GM18505 (cell line): ENCODE measurements at regions not wholly inside any gene's neighbourhood (a gene's known extent, or its start where the extent isn't known, plus 50 kb on each side); places are given as distances from the start of the nearest gene placed in this dataset.

Experiments used
- ATAC-seq: cut with Tn5 transposase; IDR thresholded peaks from one replicate; pipeline ENCODE4 v1.9.1; 2021; ENCODE audit not compliant: unreplicated experiment
- POLR2A ChIP-seq: IDR thresholded peaks from 4 replicates; pipeline ENCODE4 v1.6.1; 2011; ENCODE audit warnings: borderline replicate concordance; ENCODE audit not compliant: insufficient read depth, insufficient read length; ENCODE audit errors: extremely low read depth

DNA sequence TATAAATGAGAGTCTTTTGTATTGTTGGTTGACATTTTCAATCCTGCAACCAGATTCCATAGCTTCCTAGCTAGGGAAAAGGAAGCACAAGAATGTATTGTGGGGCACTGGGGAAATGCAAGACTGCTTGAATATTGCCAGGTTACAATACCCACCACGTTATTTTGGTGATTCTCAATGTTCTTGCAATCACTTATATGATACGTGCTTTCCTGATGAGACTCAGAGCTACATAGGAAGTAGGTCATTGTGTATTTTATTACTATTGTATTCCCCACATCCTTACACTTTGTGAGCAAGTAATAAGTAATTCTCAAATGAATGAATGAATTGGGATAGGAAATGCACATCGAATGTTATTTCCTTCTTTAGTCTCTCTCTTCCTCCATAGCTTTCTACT lies 217.1 kb upstream of the CD180 start:
- ATAC-seq: no peak
- no peak for TF ChIP-seq POLR2A

DNA sequence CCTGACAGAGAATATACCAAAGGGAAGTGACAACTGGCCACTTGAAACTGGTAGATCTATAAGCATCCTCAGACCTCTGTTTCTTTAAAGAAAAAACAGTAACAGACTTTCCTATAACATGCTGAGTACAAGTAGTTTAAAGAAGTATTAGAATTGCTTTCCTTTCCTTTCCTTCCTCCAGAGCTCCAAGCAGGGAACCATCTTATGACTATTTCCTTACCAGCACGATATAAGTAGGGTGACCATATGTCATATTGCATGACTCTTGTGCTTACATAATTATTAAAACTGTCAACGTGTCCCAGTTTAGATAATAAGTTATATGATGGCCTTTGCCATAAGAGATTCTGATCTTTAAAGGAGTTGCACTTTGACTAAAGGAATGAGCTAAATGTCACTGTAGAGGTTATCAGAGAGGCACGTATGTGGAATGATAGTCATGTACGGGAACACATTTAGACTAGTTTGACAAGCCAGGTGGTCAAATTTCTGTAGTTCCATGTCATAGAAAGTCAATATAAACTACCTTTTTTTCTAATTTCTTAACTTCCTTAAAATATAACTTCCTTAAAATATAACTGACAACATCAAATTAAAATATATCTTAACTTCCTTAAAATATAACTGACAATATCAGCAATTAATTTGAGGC lies 212.7 kb upstream of the CD180 start:
- no peak for ATAC-seq
- TF ChIP-seq POLR2A: no peak

DNA sequence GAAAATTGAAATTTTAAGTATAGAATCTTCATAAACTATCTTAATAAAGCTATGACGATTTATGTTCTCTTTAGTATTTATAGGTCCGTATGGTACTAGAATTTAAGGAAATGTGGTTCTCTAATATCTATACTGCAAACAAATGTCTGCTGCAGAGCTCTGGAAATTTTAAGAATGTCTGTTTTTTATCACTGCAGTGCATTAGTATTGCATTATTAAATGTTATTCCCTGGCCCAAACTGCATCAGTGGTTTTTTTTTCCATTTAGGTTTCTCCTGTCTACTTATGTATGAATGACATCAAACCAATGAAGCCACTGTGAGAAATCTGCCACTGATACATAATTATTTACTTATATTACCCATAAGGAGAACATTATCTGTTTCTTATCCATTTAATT lies 211.4 kb upstream of the CD180 start:
- no peak for TF ChIP-seq POLR2A
- no peak for ATAC-seq

DNA sequence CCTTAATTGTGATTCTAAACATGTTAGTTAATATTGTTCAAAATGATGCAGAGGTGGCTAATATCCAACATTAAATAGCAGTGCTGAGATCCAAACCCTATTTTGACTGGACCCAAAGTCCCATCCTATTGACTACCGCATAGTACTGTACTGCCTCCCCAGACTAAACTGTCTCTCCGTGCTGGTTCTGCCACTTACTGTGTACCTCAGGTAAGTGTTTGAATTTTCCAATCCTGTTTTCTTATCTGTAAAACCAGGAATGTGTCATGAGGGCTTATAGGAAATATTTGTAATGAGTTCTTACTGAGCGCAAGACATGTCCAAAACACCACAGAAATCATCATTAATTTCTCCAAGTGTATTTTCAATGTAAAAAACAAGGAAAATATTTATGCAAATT lies 209.2 kb upstream of the CD180 start:
- ATAC-seq: no peak
- no peak for TF ChIP-seq POLR2A

DNA sequence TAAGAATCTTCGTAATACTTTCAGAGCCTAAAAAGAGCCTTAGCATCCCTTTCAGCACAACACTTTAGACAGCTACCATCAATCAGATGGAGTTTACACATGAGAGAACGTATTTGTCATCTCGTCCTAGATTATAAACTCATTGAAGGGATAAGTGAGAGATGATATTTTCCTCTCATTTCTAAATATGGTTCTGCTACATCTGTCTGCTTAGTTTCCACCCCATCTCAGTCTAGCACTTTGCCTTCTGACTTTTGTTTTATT lies 208.4 kb upstream of the CD180 start:
- no peak for ATAC-seq
- no peak for TF ChIP-seq POLR2A

DNA sequence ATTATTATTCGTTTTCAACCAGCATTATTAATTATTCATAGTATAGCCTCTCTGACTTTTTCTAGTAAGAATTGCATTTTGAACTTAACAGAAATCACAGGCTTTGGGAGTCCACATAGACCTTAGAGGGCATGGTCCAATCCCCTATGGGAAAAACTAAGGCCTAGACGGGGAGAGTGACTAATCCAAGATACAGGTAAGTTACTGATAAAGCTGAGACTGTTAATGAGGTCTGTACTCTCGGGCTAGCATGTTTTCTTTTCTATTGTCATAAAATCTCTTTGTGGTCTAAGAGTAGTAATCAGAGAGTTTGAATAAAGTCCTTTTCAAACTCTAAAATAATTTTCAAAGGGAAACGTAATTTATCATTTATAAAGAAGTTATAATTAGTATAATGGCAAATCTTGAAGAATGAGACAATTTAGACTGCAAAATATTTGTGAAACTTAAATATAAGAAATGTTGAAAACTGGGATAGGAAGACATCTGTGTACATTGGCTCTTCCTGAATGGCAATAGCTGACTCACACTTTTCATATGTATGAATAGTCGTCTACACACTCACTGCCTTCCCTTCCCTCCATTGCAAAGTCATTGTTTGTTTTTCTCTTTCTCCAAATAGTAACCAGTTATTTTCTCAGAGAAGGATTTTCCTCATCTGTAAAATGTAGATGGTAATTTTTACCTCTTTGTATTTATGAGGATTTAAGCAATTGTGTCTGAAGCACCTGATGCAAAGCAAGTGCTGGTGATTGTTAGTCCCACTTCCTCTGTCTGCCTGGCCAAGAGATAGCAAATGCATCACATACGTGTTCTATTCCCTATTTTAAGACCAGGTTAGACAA lies 207.9 kb upstream of the CD180 start:
- ATAC-seq: no peak
- TF ChIP-seq POLR2A: no peak

DNA sequence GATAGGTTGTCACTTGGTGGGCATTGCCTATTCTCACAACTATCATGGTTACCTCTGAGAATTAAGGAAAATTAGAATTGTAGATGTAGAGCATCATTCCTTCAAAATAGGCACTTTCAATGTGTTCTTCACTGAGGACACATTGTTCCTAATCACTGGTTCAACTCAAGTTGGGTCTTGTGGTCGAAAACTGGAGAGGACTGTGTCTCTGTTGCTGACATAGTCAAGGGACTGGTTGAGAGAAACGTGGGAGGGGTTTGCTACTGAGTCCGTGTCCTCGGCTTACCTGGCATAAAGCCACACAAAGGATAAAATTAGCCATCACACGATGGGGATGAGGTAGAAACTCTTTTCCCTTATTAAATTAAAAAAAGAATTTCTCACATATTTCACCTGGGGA lies 205.9 kb upstream of the CD180 start:
- no peak for ATAC-seq
- no peak for TF ChIP-seq POLR2A

DNA sequence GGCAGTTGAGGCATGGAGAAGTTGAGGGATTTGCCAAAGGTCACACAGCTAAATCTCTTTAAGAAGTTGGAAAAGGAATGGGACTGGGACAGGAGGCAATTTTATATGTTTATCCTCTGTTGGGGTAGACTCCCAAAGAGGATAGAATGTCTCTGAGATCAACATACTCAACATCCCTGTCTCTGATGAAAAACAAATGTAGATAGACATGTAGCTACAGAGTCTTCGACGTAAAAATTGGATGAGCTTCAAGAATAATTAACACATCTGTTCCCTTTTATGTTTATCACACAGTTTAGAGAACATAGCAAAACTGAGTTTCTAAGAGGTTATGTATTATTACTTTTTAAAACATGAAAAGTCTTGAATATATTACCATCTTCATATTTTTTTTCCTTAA lies 204.6 kb upstream of the CD180 start:
- no peak for ATAC-seq
- no peak for TF ChIP-seq POLR2A

DNA sequence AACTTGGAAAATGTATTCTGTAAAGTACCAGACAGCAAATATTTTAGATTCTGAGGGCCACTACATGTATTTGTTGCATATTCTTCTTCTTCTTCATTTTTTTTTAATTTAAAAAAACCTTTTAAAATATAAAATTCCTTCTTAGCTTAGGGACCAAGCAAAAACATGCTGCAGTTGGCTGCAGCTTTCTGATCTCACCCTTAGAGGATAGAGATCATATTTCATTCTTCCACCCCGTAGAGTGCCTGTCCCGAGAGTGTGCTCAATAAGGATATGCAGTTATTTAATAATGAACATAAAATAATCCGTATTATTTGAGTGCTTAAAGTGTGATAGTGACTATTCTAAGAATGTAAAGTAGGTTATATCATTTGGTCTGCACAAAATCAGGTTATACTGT lies 204.2 kb upstream of the CD180 start:
- no peak for ATAC-seq
- no peak for TF ChIP-seq POLR2A

DNA sequence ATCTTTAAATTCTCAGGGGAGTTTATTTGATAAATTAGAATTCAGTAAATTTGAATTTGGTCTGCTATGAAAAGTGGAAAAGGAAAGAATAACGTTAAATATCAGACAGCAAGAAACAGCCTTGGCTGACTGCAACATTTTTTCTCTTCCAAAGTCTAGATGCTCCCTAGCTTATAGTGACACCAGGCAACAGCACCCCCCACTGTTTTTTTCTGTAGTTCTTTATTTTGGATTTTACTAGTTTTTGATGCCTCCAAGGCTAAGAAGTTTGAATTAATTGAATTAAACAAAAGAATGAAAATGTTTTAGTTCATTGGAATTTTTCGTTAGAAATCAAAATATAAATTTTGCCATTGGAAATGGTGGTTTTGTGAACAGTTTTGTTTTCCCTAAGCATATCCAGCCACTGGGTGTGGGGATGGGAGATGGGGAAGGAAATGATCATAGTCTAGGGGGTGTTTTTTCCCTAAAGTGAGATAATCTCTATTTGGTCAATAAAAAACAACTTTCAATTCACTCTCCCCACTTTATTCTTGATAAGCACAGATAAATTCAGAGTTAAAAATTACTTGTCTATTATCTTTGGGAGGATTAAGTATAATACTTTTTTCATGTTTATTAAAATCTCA lies 199.3 kb upstream of the CD180 start:
- no peak for TF ChIP-seq POLR2A
- no peak for ATAC-seq

DNA sequence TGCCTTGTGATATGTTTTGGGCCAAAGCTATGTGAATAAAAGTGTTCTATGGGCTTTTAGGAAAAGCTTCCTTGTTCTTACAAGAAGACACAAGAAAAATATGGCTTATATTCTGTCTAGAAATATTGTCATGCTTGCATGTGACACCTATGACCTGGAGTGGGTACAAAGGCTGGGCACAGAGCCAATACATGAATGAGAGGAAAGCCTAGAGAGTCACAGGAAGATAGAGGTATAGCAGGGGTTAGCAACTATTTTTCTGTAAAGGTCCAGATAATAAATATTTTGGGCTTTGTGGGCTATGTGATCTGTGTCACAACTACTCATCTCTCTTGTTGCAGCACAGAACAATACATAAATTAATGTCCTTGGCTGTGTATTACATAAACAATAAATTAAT lies 196.6 kb upstream of the CD180 start:
- no peak for ATAC-seq
- TF ChIP-seq POLR2A: no peak

DNA sequence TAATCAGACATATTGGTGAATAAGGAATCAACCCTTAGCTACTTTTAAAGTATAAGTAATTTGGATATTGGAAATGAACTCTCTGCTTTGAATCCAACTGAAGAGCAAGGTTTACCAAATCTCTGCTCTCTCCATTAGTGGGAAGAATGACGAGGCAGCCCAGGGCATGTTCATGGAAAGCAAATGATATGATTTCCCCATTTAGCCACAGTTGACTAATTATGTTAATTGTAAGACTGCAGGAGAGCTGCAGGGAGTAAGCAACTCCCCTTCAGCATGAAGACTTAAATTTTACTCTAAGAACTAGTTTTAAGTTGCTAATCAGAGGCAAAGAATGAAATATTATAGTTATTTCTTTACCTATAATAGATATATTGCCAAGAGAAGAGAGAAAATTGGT lies 194.3 kb upstream of the CD180 start:
- TF ChIP-seq POLR2A: no peak
- no peak for ATAC-seq

DNA sequence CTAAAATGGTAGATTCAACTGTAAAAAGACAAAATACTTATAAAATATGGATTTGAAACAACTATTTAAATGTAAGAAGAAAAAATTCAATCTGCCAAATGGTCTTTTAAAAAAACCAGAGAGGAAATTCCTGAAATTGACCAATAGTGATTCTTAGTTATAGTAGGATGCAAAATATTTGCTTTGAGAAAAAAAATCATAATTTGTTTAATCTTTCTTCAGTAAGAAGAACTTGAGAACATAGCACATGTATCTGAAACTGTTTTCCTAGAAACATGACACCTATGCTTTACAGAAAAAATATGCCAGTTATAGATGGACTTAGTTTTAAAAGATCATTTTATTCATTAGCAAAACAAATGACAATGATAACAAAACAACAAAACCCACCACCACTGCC lies 186.9 kb upstream of the CD180 start:
- no peak for TF ChIP-seq POLR2A
- no peak for ATAC-seq

DNA sequence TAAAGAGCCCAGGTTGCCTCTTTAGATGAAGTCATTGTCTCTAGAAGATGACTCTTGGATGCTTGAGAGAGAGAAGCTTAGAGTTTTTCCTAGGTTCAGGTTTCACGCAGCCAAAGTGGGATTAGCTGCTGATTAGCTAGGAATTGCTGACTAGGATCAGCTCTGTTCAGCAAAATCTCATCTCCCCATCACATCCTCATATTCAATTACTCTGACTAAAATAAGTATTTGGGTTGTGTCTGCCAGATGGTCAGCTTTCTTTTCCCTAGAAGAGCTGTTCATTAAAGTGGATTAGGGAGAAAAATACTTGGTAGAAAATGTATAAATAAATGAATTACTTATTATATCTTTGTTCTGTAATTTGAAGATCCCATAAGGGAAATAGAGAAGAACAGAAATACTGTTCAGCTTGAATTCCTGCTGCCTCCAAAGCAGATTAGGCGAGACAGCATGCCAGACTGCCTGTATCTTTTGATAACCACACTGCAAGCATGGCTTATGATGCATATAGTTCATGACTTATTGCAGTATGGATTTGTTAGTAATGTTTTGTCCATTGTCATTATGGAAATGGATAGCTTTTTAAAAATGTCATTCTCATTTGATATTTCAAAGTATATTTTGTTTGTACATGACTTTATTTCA lies 184.8 kb upstream of the CD180 start:
- no peak for ATAC-seq
- no peak for TF ChIP-seq POLR2A

DNA sequence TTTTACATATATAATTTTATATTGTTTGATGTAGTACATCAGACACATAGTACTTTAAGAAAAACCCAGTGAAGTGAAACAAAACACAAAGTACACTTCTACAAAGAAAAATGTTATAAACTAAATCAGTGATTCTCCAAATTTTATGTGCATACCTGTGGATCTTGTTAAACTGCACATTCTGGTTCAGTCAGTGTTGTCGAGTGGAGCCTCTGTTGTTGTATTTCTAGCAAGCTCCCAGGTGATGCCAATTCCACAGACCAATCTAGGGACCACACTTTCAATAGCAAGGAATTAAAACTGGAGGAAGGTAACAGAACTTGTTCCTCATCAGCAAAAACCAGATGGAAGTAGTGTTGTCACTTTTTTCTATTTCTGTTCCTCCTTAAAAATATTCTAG lies 183.8 kb upstream of the CD180 start:
- no peak for ATAC-seq

DNA sequence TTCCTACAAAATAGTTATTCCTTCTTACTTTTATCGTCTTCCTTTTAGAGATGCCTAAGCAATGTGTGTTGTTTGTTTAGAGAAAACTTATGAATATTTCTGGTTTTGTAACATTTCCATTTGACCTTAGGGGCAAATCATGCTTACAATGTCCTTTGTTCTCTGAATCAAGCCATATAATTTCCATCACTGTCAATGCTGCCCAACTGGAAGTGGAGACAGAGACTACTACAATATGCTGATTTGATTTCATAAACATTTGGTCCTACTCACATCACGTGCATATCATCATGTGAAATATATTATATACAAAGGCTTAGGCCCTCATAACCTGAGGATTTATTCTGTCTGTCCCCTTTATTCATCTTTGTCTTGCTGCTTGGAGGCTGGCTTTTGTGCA lies 183.2 kb upstream of the CD180 start:
- no peak for ATAC-seq
- TF ChIP-seq POLR2A: no peak

More for the DNA sequence above, 183.8 kb upstream of the CD180 start:
- TF ChIP-seq POLR2A: no peak
